AG09309 (cell line): ENCODE measurements at regions not wholly inside any gene's neighbourhood (a gene's known extent, or its start where the extent isn't known, plus 50 kb on each side); places are given as distances from the start of the nearest gene placed in this dataset.

Source experiments
- DNase-seq: peaks from one replicate; pipeline ENCODE4 v3.0.0-alpha.2; 2010; ENCODE audit warnings: low read depth
- H3K4me3 ChIP-seq: 2 replicates; pipeline ENCODE4 v1.5.1; 2011; ENCODE audit warnings: mild to moderate bottlenecking, low read depth, low read length, moderate library complexity; ENCODE audit not compliant: control insufficient read depth
- CTCF ChIP-seq: IDR thresholded peaks from 2 replicates; pipeline ENCODE4 v1.5.1; 2011; ENCODE audit warnings: mild to moderate bottlenecking, low read depth, low read length, inconsistent platforms; ENCODE audit not compliant: insufficient read depth, control insufficient read depth; ENCODE audit errors: missing control alignments

- DNase-seq, result no peak
- no peak overlapping the region for H3K4me3 ChIP-seq
- TF ChIP-seq CTCF, result no peak
These were observed 94.9 kb upstream of the TECRL start for GRCh38 chr4:64503945-64504675.

GRCh38 chr4:64503416-64503815, 94.2 kb upstream of the TECRL start:
- TF ChIP-seq CTCF, result no peak
- H3K4me3 ChIP-seq, result no peak overlapping the region
- DNase-seq, result no peak

- no peak for DNase-seq
- no peak for TF ChIP-seq CTCF
- no peak overlapping the region for H3K4me3 ChIP-seq
These were observed 88.2 kb upstream of the TECRL start for GRCh38 chr4:64497491-64497890.

GRCh38 chr4:64495946-64496345, 86.7 kb upstream of the TECRL start:
- no peak for TF ChIP-seq CTCF
- no peak overlapping the region for H3K4me3 ChIP-seq
- DNase-seq, result no peak

- DNase-seq, result no peak
- no peak for TF ChIP-seq CTCF
- H3K4me3 ChIP-seq, result no peak overlapping the region
These were observed 80.4 kb upstream of the TECRL start for GRCh38 chr4:64489628-64490027.

GRCh38 chr4:64479338-64479737, 70.1 kb upstream of the TECRL start:
- H3K4me3 ChIP-seq, result no peak overlapping the region
- no peak for TF ChIP-seq CTCF

More at GRCh38 chr4:64479338-64479737, 70.1 kb upstream of the TECRL start:
- DNase-seq, result no peak
